ENCODE measurements at regions not wholly inside any gene's neighbourhood (a gene's known extent, or its start where the extent isn't known, plus 50 kb on each side); places are given as distances from the start of the nearest gene placed in this dataset.

GRCh38 chr2:64862623-64863022, 126.6 kb upstream of the SLC1A4 start:
- TF ChIP-seq, protein P1, sequence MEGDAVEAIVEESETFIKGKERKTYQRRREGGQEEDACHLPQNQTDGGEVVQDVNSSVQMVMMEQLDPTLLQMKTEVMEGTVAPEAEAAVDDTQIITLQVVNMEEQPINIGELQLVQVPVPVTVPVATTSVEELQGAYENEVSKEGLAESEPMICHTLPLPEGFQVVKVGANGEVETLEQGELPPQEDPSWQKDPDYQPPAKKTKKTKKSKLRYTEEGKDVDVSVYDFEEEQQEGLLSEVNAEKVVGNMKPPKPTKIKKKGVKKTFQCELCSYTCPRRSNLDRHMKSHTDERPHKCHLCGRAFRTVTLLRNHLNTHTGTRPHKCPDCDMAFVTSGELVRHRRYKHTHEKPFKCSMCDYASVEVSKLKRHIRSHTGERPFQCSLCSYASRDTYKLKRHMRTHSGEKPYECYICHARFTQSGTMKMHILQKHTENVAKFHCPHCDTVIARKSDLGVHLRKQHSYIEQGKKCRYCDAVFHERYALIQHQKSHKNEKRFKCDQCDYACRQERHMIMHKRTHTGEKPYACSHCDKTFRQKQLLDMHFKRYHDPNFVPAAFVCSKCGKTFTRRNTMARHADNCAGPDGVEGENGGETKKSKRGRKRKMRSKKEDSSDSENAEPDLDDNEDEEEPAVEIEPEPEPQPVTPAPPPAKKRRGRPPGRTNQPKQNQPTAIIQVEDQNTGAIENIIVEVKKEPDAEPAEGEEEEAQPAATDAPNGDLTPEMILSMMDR (IDR thresholded peaks at IDR 0.05), result no peak
- no peak for DNase-seq
- POLR2A ChIA-PET, result interaction anchor here (0.6 to 8.3 kb wide), 12 partner anchors 11 to 338 kb away, joined by 3 to 276 read pairs (median 30); partner anchors contain the start of genes AFTPH and SERTAD2
- Mint-ChIP-seq H3K4me1 (peaks cover 24% of the 10 kb centered on the region), H3K27me3 (no peaks in the 10 kb centered on the region), H3K36me3 (ENCODE audit: low read depth) (no peaks in the 10 kb centered on the region), H3K9me3 (no peaks in the 10 kb centered on the region), H3K27ac (no peak overlapping the region), H3K4me3 (no peak overlapping the region)
- peak; percentile 7 for ATAC-seq (ENCODE audit: low read depth)
- intact Hi-C loops (cut with micrococcal nuclease), result no loop called here
- CTCF ChIA-PET, result interaction anchor here (1.0 to 5.4 kb wide), 7 partner anchors 19 to 276 kb away, joined by 3 to 47 read pairs (median 4); partner anchors contain the start of gene SERTAD2

- H3K27ac Mint-ChIP-seq, result no peak overlapping the region
- POLR2A ChIA-PET, result interaction anchor here (0.6 to 8.3 kb wide), 17 partner anchors 12 to 339 kb away, joined by 3 to 276 read pairs (median 18); partner anchors contain the start of genes AFTPH and SERTAD2
- H3K36me3 Mint-ChIP-seq (ENCODE audit: low read depth), result no peaks in the 10 kb centered on the region
- DNase-seq (no peak), ATAC-seq (ENCODE audit: low read depth) (no peak)
- H3K27me3 Mint-ChIP-seq, result no peaks in the 10 kb centered on the region
- TF ChIP-seq, protein P1 (IDR thresholded peaks at IDR 0.05), result no peak
- no peak overlapping the region for H3K4me3 Mint-ChIP-seq
- intact Hi-C loops (cut with micrococcal nuclease), result no loop called here
- no peaks in the 10 kb centered on the region for H3K9me3 Mint-ChIP-seq
- CTCF ChIA-PET, result interaction anchor here (0.8 to 5.4 kb wide), 8 partner anchors 15 to 277 kb away, joined by 3 to 47 read pairs (median 5); partner anchors contain the start of gene SERTAD2
- H3K4me1 Mint-ChIP-seq, result peaks cover 17% of the 10 kb centered on the region
These were observed 125.9 kb upstream of the SLC1A4 start for GRCh38 chr2:64863097-64863820.

GRCh38 chr2:64865073-64865830, 123.9 kb upstream of the SLC1A4 start:
- ChIA-PET POLR2A (interaction anchor here (0.6 to 8.3 kb wide), 31 partner anchors 14 to 845 kb away, joined by 3 to 276 read pairs (median 5); partner anchors contain the start of genes AFTPH, RAB1A and SERTAD2), CTCF (interaction anchor here (0.8 to 5.4 kb wide), 12 partner anchors 14 to 342 kb away, joined by 3 to 47 read pairs (median 6); partner anchors contain the start of gene SERTAD2)
- intact Hi-C loops (cut with micrococcal nuclease), result loop anchor here (1.0 to 2.0 kb wide), 9 partner anchors 34 to 534 kb away; no protein-coding TSS in a partner anchor
- TF ChIP-seq, protein P1 (IDR thresholded peaks at IDR 0.05), result no peak
- DNase-seq (peak; percentile 76), ATAC-seq (ENCODE audit: low read depth) (peak; percentile 56)
- Mint-ChIP-seq H3K27me3 (no peaks in the 10 kb centered on the region), H3K4me1 (peaks cover 6% of the 10 kb centered on the region), H3K9me3 (no peaks in the 10 kb centered on the region), H3K27ac (no peak overlapping the region), H3K4me3 (peak overlapping the region; percentile 41), H3K36me3 (ENCODE audit: low read depth) (no peaks in the 10 kb centered on the region)

DNA sequence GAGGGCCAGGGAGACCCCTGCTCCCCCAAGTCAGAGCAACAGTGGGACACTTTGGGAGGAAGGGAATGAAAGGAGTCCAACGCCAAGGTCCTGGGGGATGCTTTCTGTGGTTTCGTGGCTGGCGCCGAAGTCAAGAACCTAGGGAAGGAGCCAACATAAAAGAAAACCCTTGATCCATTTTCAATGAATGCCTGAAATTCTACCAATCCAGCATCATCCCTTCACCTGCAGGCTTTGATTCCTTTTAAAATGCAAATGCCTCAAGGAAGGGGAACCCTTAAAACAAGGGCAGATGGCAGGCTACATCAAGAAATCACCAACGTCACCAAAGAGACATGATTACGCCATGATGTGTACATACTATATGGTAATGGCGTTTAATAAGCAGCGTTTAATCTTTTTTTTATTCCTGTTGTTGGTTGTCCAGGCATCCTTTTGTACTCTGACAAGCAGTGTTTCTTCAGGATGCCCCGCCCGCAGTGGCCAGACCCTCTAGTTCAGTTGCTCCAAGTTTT, 123.3 kb upstream of the SLC1A4 start:
- Mint-ChIP-seq H3K27ac (no peak overlapping the region), H3K27me3 (no peaks in the 10 kb centered on the region), H3K36me3 (ENCODE audit: low read depth) (no peaks in the 10 kb centered on the region), H3K4me3 (peak overlapping the region; percentile 41), H3K4me1 (peaks cover 6% of the 10 kb centered on the region), H3K9me3 (no peaks in the 10 kb centered on the region)
- no peak for DNase-seq
- intact Hi-C loops (cut with micrococcal nuclease), result loop anchor here (1.0 to 2.0 kb wide), 9 partner anchors 35 to 535 kb away; no protein-coding TSS in a partner anchor
- ChIA-PET CTCF (interaction anchor here (1.3 to 1.5 kb wide), 2 partner anchors 209 to 217 kb away, joined by 4 to 7 read pairs; no protein-coding TSS in a partner anchor), POLR2A (interaction anchor here (2.3 to 8.3 kb wide), 2 partner anchors 212 kb away, joined by 17 to 276 read pairs; partner anchors contain the start of gene SERTAD2)
- TF ChIP-seq, protein P1 (IDR thresholded peaks at IDR 0.05), result no peak
- ATAC-seq (ENCODE audit: low read depth), result no peak
